Kasumi-1 (cell line): ENCODE measurements at regions not wholly inside any gene's neighbourhood (a gene's known extent, or its start where the extent isn't known, plus 50 kb on each side); places are given as distances from the start of the nearest gene placed in this dataset.
"Not testable (repeated sequence)": the region's sequence is repeated elsewhere in the genome, so short reads cannot be mapped to it uniquely, and the experiment has no call there.

Source experiments
- DNase-seq, 2 experiments: peaks; one replicate each; lab custom pipeline; 2025; lab: John Stamatoyannopoulos, UW

DNA sequence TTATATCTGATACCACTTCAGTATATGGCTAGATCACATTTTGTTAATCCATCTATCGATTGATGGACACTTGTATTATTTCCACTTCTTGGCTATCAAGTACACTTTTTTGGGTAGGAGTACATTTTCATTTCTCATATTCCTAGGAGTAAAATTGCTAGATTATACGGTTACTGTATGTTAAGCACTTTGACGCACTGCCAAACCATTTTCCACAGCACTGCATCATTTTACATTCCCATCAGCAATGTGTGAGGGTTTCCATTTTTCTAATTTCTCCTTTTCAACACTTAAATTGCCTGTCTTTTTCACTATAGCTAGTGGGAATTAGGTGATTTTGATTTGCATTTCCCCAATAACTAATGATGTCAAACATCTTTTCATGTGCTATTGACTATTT, 179.3 kb upstream of the B3GAT1 start:
- DNase-seq, result no peak

DNA sequence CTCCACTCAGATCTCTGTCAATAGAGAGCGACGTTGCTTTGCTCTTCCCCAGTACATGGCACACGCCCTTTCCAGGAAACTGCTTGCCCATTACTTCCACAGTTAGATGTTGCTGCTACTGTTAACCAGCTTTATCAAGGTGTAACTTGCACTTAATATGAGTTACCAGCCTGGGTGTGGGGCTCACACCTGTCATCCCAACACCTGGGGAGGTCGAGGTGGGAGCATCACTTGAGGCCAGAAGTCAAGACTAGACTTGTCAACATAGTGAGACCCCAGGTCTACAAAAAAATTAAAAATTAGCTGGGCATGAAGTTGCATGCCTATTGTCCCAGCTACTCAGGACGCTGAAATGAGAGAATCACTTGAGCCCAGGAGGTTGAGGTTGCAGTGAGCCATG, 177.1 kb upstream of the B3GAT1 start:
- no peak for DNase-seq

DNA sequence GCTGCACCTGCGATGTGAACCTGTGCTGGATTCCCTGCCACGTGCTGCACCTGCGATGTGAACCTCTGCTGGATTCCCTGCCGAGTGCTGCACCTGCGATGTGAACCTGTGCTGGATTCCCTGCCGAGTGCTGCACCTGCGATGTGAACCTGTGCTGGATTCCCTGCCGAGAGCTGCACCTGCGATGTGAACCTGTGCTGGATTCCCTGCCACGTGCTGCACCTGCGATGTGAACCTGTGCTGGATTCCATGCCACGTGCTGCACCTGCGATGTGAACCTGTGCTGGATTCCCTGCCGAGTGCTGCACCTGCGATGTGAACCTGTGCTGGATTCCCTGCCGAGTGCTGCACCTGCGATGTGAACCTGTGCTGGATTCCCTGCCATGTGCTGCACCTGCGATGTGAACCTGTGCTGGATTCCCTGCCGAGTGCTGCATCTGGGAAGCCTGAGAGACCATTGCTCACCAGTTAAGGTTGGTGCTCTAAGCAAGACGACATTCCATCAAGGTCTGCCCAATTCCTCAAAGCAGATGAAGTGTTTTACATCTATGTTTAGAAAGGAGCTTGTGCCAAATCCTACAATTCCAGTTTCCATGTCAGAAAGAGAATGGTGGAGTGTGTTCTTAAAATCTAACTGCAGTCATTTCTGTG, 176.5 kb upstream of the B3GAT1 start:
- DNase-seq, result not testable (repeated sequence)

- DNase-seq, result no peak
These were observed 175.3 kb upstream of the B3GAT1 start for GRCh38 chr11:134587345-134587744.

GRCh38 chr11:134586726-134587125, 174.7 kb upstream of the B3GAT1 start:
- no peak for DNase-seq

- no peak for DNase-seq
These were observed 173.9 kb upstream of the B3GAT1 start for GRCh38 chr11:134585666-134586610.

DNA sequence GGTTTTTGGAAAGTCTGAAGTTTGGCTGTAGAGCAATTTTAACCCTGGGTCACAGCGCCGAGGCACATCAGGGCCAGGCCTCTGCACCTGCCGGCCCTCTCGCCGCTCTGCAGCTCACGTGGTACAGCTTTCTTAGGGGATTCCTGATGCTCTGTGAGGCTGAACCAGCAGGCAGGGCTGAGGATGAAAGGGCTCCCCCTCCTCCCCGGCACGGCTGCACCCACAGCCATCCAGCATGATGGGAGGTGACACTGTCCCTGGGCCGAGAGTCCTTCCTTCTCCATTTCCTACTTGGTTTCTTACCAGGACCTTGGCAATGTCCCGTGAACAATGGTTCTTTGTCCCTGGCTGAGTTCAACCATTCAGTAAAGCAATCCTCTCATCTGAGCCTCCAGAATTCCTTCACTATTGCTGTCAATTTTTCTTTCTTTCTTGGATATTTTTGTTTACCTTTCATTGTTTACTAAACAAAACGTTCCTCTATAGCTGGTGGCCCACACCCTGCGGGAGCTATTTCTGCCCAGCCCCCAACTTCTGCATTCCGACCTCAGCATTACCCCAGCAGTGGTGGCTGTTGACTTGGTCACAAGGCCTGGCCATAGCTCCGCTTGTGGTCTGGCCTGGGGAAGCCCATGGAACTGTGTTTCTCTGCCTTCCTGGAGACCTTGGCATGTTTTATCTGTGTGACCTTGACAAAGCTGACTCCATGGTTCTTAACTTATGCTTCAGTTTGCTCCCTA, 172.8 kb upstream of the B3GAT1 start:
- no peak for DNase-seq

GRCh38 chr11:134584001-134584561, 172.0 kb upstream of the B3GAT1 start:
- DNase-seq, result no peak

GRCh38 chr11:134583397-134583990, 171.5 kb upstream of the B3GAT1 start:
- peak; percentile 86 to 88 for DNase-seq

DNA sequence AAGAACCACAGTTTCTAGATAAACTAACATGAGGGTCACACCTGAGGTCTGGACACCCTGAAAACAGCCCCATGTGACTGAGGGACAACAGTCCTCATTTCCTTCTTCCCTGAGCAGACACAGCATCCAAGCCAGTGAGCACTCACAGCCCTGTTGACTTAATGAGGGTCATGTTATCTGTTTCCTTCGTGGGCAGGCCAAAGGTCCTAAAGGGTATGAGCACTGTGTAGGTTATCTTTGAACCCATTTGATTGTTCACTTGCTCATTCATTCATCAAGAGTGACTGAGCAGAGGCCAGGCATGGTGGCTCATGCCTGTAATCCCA, 170.7 kb upstream of the B3GAT1 start:
- no peak for DNase-seq

- no peak for DNase-seq
These were observed 170.1 kb upstream of the B3GAT1 start for GRCh38 chr11:134581966-134582769.

DNA sequence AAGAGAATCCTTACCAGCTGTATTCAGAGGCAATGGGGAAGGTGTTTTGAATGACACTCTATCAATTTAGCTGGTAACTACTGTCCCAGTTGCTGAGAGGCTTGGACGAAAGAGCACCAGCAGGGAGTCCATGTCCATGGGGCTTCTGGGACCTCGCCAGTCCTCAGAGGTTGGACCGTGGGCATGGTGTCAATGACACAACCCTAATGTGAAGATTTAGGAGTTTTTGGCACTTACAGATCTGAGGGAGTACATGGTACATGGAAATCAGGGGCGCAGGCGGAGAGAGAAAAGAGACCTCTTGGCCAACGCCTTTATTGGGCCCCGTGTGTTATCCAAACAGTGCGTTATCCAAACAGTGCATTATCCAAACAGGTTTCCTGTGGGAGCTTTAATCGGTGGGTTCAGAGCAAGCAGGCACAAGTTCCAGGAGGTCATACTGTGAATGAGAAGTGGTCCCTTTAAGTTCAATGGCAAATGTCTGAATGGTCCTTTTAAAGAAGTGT, 169.1 kb upstream of the B3GAT1 start:
- DNase-seq, result no peak

GRCh38 chr11:134580610-134580975, 168.6 kb upstream of the B3GAT1 start:
- no peak for DNase-seq

DNA sequence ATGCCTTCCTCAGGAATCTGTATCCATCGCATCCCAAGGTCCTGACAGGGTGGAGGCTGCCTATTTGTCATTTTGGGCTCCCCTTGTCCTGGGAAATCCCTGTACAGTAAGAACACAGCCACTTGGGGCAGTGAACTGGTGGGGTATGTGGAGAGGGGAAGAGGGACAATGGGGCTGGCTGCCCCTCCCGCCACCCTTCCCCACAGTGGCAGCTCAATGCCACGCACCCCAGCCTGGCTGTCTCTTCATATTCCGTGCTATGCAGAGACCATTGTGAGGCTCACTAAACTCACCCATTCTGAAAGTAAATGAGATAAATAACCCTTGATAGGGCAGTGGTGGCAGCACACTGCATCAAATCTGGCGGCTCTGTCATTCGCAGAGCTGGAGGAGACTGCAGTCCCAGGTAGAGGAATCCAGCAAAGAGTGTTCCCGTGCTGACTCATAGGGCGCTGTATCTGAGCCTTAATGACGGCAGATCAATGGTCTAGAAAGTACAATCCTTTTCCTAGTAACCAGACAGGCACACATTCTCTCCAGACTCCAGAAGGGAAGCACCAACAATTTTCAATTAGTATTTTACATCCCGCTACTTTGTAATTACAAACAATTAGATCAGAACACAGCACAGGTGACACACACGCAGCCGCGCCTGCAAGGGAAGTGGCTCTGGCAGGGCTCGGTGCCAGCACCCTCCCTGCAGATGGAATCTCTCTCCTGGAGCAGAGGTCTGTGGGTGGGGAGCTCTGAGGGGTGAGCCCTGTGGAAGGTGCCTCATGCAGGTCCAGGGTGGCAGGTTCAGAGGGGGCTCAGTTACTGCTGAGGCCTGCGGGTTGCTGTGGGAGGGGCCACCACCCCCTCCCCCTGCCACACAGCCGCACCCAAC, 167.9 kb upstream of the B3GAT1 start:
- DNase-seq, result no peak

DNA sequence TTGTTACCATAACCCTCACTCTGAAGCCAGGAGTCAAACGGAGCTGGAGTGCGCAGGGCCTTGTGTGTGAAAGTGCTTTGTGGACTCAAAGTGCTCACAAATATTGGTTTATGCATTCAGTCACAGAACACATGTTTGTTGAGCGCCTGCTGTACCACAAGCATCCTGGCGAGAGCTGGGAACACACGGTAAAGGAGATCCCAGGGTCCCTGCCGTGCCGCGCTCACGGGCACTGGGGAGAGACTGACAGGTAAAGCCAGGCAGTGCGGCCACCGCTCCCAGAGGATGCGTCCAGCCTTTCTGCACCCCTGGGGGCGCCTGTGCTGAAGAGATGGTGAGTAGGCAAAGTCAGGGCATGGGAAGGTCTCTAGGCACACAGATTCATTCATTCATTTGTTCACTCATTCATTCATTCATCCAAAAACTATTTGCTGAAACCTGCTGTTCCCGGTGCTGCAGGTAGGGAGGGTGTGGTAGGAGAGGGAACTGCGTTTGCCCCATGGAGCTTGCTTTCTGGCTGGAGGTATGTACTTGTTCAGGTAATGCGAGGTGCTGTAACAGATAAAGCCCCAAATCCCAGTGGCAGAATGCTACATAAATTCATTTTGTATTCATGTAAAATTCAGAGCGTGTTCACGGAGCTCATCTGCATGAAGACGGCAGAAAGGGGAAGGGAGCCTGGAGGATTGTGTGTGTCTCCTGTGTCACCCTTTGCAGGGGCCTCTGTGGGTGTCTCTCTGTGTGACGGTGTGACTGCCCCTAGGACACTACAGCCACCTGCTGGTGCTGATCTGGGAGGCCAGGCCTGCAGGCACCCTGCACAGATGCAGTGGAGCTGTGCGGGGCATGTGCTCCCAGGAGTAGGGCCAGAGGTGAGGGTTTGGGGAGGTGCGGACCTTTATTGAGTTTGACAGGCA, 167.0 kb upstream of the B3GAT1 start:
- peak in 1 of 2 experiments; percentile 17 for DNase-seq

- no peak for DNase-seq
These were observed 165.8 kb upstream of the B3GAT1 start for GRCh38 chr11:134577751-134578395.

GRCh38 chr11:134576721-134577171, 164.7 kb upstream of the B3GAT1 start:
- DNase-seq, result no peak

DNA sequence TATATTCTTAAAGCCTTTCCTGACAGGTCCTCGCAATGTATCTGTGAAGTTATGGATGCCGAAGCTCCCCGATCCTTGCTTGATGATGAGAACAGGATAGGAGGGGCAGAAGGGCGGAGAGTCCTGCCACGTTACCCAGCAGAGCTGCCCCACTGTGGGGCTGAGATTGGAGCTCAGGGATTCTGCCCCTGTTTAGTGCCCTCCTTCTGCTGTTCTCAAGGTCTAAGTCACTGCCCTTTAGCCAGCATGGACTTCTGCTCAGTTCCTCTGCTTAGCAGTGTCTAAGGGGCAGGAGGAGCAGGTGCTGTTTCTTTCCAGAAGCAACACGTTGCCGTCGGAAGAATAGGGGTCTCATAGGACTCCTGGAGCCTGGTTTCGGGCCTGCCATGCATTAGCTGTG, 164.2 kb upstream of the B3GAT1 start:
- DNase-seq, result no peak
